ENCODE measurements at regions not wholly inside any gene's neighbourhood (a gene's known extent, or its start where the extent isn't known, plus 50 kb on each side); places are given as distances from the start of the nearest gene placed in this dataset.

- DNase-seq = no peak
These were observed 94.9 kb upstream of the GEMIN8 start for GRCh38 chrX:14124562-14124961.

GRCh38 chrX:14095702-14096101 lies 66.0 kb upstream of the GEMIN8 start:
- DNase-seq = peak; percentile 73

GRCh38 chrX:14094191-14094590 lies 64.5 kb upstream of the GEMIN8 start:
- no peak for DNase-seq

GRCh38 chrX:14084466-14084865 lies 54.8 kb upstream of the GEMIN8 start:
- DNase-seq = no peak

DNA sequence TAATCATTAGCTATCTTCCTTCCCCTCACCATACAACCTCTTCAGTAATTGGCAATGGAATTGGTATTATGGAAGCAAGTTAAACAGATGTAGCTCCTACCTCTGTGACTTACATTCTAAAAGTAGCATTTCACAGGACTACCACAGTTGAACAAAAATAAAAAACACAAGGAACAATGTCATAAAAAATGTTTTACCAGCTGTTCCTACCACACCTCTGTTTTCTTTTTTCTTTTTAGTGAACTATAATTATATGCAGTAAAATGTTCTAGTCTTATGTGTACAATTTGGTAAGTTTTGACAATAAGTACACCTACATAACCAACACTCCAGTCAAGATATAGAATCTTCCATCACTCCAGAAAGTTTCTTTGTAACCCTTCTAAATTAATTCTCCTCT lies 54.1 kb upstream of the GEMIN8 start:
- DNase-seq = no peak

- DNase-seq = no peak
These were observed 50.3 kb upstream of the GEMIN8 start for GRCh38 chrX:14079891-14080430.
